DND-41 (cell line): ENCODE measurements at regions not wholly inside any gene's neighbourhood (a gene's known extent, or its start where the extent isn't known, plus 50 kb on each side); places are given as distances from the start of the nearest gene placed in this dataset.

Experiments used
- ATAC-seq: fragments of 200-7000 bp; cut with Tn5 transposase; 3 replicates; pipeline ENCODE4 v1.9.1; 2021; ENCODE audit warnings: low read depth; ENCODE audit not compliant: insufficient read depth
- DNase-seq: peaks from one replicate; pipeline ENCODE4 v3.0.0-alpha.2; 2020
- H2AFZ ChIP-seq: 2 replicates; pipeline ENCODE4 v1.6.0; 2012; ENCODE audit warnings: low read depth, low read length
- H3K27ac ChIP-seq: 2 replicates; pipeline ENCODE4 v1.5.1; 2012; ENCODE audit warnings: low read length, inconsistent platforms
- H3K27me3 ChIP-seq: fragments of 200-600 bp; sonication (generic); 2 replicates; pipeline ENCODE4 v1.6.0; 2012; ENCODE audit warnings: low read length, mild to moderate bottlenecking, inconsistent platforms; ENCODE audit not compliant: insufficient read depth, poor library complexity
- H3K36me3 ChIP-seq: 2 replicates; pipeline ENCODE4 v1.5.1; 2012; ENCODE audit warnings: low read length, inconsistent platforms; ENCODE audit not compliant: insufficient read depth
- H3K4me1 ChIP-seq: 2 replicates; pipeline ENCODE4 v1.5.1; 2012; ENCODE audit warnings: mild to moderate bottlenecking, low read length; ENCODE audit not compliant: insufficient read depth
- H3K4me2 ChIP-seq: 2 replicates; pipeline ENCODE4 v1.6.0; 2012; ENCODE audit warnings: mild to moderate bottlenecking, moderate library complexity, low read length, inconsistent platforms; ENCODE audit not compliant: insufficient read depth
- H3K4me3 ChIP-seq, 2 experiments: fragments of 200-600 bp in 1 of 2; shearing (Covaris generic) in 1 of 2; 2 replicates each; pipeline ENCODE4 v1.5.1; 2012 to 2016; ENCODE audit warnings: inconsistent platforms in 2 of 2, low read length in 2 of 2, mild to moderate bottlenecking in 2 of 2, low read depth in 1 of 2, moderate library complexity in 1 of 2
- H3K79me2 ChIP-seq: 2 replicates; pipeline ENCODE4 v1.6.0; 2012; ENCODE audit warnings: low read length, inconsistent platforms; ENCODE audit not compliant: insufficient read depth
- H3K9ac ChIP-seq: 2 replicates; pipeline ENCODE4 v1.6.0; 2012; ENCODE audit warnings: low read depth, mild to moderate bottlenecking, inconsistent platforms, low read length, moderate library complexity
- H3K9me3 ChIP-seq: 2 replicates; pipeline ENCODE4 v1.5.1; 2012; ENCODE audit warnings: low read length, moderate library complexity, mild to moderate bottlenecking, inconsistent platforms; ENCODE audit not compliant: insufficient read depth, severe bottlenecking
- H4K20me1 ChIP-seq: 2 replicates; pipeline ENCODE4 v1.6.0; 2012; ENCODE audit warnings: low read length; ENCODE audit not compliant: insufficient read depth
- CTCF ChIP-seq: IDR thresholded peaks from 2 replicates; pipeline ENCODE4 v1.5.1; 2012; ENCODE audit warnings: borderline replicate concordance, low read length, moderate library complexity, mild to moderate bottlenecking; ENCODE audit not compliant: poor library complexity, severe bottlenecking; ENCODE audit errors: extremely low read depth
- EZH2 ChIP-seq: IDR thresholded peaks from 3 replicates; pipeline ENCODE4 v1.6.1; 2012; ENCODE audit warnings: borderline replicate concordance, low read depth, mild to moderate bottlenecking, moderate library complexity, low read length, inconsistent platforms; ENCODE audit not compliant: severe bottlenecking

- DNase-seq (no peak), ATAC-seq (no peak)
- Histone ChIP-seq H2AFZ (no peak overlapping the region), H3K27me3 (no peaks in the 10 kb centered on the region), H3K4me2 (no peak overlapping the region), H4K20me1 (no peaks in the 10 kb centered on the region), H3K4me1 (no peaks in the 10 kb centered on the region), H3K79me2 (no peaks in the 10 kb centered on the region), H3K9me3 (no peaks in the 10 kb centered on the region), H3K27ac (no peak overlapping the region), H3K9ac (no peak overlapping the region), H3K36me3 (no peaks in the 10 kb centered on the region), H3K4me3 (no peak overlapping the region)
- TF ChIP-seq CTCF (no peak), EZH2 (no peak)
Measured at GRCh38 chr13:44012910-44013757, 133.4 kb downstream of the LACC1 start.

GRCh38 chr13:44013758-44014291, 134.1 kb downstream of the LACC1 start:
- Histone ChIP-seq H3K79me2 (no peaks in the 10 kb centered on the region), H2AFZ (no peak overlapping the region), H3K36me3 (no peaks in the 10 kb centered on the region), H3K4me3 (no peak overlapping the region), H4K20me1 (no peaks in the 10 kb centered on the region), H3K4me1 (no peaks in the 10 kb centered on the region), H3K27ac (no peak overlapping the region), H3K9me3 (no peaks in the 10 kb centered on the region), H3K4me2 (no peak overlapping the region), H3K9ac (no peak overlapping the region), H3K27me3 (no peaks in the 10 kb centered on the region)
- DNase-seq (no peak), ATAC-seq (no peak)
- no peak for TF ChIP-seq CTCF
- TF ChIP-seq EZH2 = no peak

- Histone ChIP-seq H3K36me3 (no peaks in the 10 kb centered on the region), H3K79me2 (no peaks in the 10 kb centered on the region), H3K27me3 (no peaks in the 10 kb centered on the region), H3K4me1 (no peaks in the 10 kb centered on the region), H3K4me2 (no peak overlapping the region), H3K9ac (no peak overlapping the region), H3K4me3 (no peak overlapping the region), H2AFZ (no peak overlapping the region), H4K20me1 (no peaks in the 10 kb centered on the region), H3K9me3 (no peaks in the 10 kb centered on the region), H3K27ac (no peak overlapping the region)
- DNase-seq (no peak), ATAC-seq (no peak)
- no peak for TF ChIP-seq CTCF
- TF ChIP-seq EZH2 = no peak
Measured at GRCh38 chr13:44014501-44014900, 134.8 kb downstream of the LACC1 start.
